Dermis blood vessel endothelial cell (primary cell): ENCODE measurements at regions not wholly inside any gene's neighbourhood (a gene's known extent, or its start where the extent isn't known, plus 50 kb on each side); places are given as distances from the start of the nearest gene placed in this dataset.
"Not testable (repeated sequence)": the region's sequence is repeated elsewhere in the genome, so short reads cannot be mapped to it uniquely, and the experiment has no call there.

Source experiments
- DNase-seq: peaks from one replicate; pipeline ENCODE4 v3.0.0; 2010

- not testable (repeated sequence) for DNase-seq
Measured at GRCh38 chr1:223025190-223025734, 117.8 kb downstream of the TLR5 start.

GRCh38 chr1:223026639-223027038 is 116.4 kb downstream of the TLR5 start:
- DNase-seq = not testable (repeated sequence)

DNA sequence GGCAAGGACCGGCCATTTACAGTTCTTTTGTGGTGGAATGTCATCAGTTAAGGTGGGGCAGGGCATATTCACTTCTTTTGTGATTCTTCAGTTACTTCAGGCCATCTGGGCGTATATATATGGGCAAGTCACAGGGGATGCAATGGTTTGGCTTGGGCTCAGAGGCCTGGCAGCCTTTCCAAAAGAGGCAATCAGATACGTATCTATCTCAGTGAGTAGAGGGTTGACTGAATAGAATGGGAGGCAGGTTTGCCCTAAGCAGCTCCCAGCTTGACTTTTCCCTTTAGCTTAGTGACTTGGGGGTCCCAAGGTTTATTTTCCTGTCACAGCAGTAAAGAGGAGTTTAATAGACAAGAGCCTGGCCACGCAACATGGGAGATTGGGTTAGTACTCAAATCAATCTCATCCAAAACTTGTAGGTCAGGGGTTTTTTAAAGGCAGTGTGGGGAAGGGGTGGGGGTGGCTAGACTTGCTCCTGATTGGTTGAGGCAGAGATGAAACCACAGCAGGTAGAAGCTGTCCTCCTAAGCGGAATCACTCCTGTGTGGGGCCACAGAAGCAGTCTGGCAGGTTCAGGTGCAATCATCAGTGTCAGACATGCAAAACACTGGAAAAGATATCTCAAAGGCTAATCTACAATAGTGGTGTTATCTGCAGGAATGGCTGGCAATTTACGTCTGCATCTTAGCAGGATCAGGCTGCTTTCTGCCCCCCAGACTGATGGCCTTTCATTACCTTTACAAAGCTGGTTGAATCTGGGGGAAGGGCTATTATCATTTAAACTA is 112.9 kb downstream of the TLR5 start:
- no peak for DNase-seq

DNA sequence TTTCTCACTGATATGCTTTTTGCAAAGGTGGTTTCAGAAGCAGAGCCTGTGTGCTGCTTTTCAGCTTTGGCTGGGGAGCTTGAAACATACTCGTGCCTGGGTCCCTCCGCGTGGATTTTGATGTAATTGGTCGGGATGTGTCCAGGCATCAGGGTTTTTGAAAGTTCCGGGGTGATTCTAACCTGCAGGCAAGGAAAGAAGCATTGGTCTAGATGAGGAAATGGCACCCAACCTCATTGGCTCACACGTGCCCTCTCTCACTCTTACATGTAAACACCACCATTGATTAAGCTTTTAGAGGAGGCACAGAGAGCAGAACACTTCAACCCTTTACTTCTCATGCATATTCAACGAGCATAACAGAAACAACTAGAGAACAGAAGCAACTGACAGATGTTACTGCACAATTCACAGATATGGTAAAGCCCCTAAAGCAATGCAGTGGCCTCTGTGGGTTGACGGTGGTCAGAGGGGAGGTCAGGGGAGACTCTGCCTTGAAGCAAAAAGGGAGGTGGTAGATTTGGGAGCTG is 112.1 kb downstream of the TLR5 start:
- DNase-seq = no peak

GRCh38 chr1:223031733-223032601 is 111.1 kb downstream of the TLR5 start:
- DNase-seq = no peak

GRCh38 chr1:223033658-223034057 is 109.4 kb downstream of the TLR5 start:
- no peak for DNase-seq

DNA sequence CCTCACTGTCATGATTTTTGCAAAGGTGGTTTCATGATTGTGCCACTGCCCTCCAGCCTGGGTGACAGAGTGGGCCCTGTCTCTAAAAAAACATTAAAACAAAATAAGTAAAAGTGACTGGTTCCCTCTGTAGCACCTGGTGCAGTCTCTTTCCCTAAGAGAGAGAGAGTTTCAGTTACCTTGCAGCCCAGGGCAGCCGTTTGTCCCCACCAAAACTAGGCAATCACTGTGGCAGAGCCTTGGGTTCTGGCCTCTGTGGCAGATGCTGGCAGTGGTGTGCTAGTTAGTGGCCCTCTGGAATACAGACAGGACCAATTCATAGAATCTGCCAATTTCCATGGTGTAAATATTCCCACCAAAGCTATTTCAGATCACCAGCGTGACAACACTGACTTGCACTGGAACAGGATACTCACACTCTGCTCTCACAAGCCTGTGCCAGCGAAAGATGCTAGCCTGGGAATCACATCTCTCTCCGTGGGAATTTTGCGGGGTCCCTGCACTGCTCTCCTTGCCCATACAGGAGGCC is 108.7 kb downstream of the TLR5 start:
- no peak for DNase-seq

DNA sequence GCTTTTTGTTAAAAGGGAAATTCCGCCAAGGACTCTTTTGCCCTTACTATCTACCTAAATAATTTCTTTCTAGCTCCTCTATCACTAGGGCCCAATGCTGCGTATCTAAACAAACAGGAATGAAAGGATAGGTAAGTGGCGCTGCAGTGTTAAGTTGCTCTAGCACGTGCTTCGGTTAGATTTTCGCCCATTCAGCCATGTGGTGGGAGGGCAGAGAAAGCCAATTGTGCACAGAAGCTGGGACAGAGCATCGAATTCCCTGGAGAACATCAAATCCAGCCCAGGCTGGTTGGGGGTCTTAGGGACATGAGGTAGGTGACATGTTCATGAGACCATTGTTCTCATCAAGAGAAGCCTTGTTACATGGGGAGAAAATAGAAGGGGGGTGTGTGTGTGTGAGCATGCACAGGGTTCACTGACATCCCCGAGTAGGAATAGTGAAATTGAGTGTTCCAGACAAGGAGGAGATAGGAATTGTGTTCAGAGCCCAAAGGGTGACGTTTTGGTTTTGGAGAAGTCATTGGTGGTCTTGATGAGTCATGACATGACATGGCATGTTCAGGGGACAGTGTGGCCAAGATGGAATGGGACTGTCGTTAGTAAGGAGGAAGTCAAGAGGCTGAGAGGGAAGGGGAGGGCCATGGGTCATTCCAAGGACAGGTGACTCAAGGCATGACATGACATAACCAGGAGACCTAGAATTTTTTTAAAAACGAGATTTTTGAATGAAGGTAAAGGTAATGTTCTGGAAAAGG is 107.1 kb downstream of the TLR5 start:
- DNase-seq = no peak

- no peak for DNase-seq
Measured at GRCh38 chr1:223036479-223036845, 106.6 kb downstream of the TLR5 start.

GRCh38 chr1:223037845-223038244 is 105.2 kb downstream of the TLR5 start:
- no peak for DNase-seq

GRCh38 chr1:223038288-223039006 is 104.6 kb downstream of the TLR5 start:
- DNase-seq = no peak

- no peak for DNase-seq
Measured at GRCh38 chr1:223039990-223040389, 103.1 kb downstream of the TLR5 start.

GRCh38 chr1:223041481-223041880 is 101.6 kb downstream of the TLR5 start:
- DNase-seq = no peak

DNA sequence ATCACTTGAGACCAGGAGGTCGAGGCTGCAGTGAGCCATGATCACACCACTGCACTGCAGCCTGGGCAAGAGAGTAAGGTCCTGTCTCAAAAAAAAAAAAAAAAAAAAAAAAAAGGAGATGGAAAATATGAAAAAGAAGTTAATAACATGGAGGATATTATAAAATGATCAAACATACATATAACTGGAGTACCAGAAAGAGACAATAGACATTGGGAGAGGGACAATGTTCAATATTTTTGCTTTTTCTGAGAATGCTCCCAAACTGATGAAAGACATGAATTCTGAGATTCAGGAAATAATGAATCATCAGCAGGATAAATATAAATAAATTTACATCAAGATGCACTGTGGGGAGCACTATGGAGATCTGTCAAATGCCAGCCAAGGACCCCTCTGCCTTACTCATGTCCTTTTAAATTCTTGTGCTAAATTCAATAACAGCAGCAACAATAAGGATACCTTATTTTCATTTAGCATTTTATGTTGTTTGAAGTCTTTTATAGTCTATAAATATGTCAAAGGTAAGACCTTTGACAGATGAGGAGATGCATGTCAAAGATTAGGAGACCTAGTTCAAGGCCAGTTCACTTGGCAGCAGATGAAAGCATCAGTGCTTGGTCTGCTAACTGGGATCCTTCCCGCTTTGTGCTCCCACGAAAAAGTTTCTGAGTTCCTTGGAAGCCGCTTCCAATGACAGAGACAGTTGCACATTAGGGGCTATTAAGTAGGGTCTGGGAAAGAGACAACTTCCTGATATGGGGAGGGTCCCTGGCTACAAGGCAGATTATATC is 97.7 kb downstream of the TLR5 start:
- DNase-seq = no peak

- no peak for DNase-seq
Measured at GRCh38 chr1:223046011-223046410, 97.0 kb downstream of the TLR5 start.

- DNase-seq = not testable (repeated sequence)
Measured at GRCh38 chr1:223046463-223046862, 96.6 kb downstream of the TLR5 start.

DNA sequence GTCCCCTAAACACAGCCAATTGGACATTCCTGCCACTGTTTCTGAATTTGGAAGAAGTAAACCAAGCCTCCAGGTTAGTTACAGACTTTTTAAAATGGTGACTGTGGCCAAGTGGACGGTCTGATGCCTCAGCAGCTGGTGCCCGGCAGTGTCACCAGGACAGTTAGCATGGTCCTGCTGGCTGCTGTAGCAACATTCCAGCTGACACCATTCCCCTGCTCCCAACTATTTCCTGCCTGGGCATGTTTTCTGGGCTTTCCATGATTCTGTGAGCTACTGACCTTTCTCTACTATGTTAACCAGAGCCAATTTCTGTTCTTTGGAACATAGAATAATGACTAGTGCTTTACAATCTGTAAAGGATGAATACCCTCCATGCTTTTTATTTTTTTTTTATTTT is 95.0 kb downstream of the TLR5 start:
- no peak for DNase-seq

DNA sequence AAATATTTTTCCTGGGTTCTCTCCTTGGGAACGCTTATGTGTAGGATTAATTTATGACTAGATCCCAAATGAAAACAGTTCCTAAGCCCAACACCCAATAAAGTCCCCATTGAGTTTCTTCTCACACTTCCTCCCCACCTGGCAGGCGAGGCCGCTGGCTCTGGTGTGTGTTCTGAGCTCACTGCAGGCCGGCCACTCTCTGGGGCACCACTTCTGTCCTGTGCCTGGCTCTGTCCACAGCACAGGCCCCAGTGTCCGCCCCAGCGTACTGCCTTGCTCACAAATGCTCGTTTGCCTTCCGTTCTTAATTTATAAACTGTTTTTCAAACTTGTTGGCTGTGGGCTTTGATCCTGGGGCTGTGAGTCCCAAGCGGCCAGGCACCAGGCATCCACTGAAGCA is 90.6 kb downstream of the TLR5 start:
- no peak for DNase-seq

- DNase-seq = no peak
Measured at GRCh38 chr1:223052931-223053330, 90.1 kb downstream of the TLR5 start.

DNA sequence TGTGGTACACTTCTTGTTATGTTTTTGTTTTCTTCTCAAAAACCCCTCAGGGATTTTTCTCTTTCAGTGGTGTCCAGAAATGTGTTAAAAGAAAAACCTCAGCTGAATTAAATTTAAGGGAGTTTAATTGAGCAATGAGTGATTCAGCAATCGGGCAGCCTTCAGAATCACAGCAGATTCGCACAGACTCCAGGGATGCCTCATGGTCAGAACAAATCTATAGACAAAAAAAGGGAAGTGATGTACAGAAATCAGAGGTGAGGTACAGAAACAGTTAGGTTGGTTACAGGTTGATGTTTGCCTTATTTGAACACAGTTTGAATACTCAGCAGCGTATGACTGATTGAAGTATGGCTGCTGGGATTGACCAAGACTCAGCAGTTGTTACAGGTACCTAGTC is 86.2 kb downstream of the TLR5 start:
- DNase-seq = no peak

GRCh38 chr1:223057569-223058093 is 85.4 kb downstream of the TLR5 start:
- DNase-seq = no peak
